GM18873 (cell line): ENCODE measurements at regions not wholly inside any gene's neighbourhood (a gene's known extent, or its start where the extent isn't known, plus 50 kb on each side); places are given as distances from the start of the nearest gene placed in this dataset.
"Not testable (repeated sequence)": the region's sequence is repeated elsewhere in the genome, so short reads cannot be mapped to it uniquely, and the experiment has no call there.

Experiments
- ATAC-seq: cut with Tn5 transposase; IDR thresholded peaks from one replicate; pipeline ENCODE4 v1.9.1; 2021; ENCODE audit warnings: mild to moderate bottlenecking, moderate library complexity, moderate number of reproducible peaks; ENCODE audit not compliant: unreplicated experiment, low FRiP score

- ATAC-seq = no peak
These were observed 381.9 kb downstream of the THBS2 start for GRCh38 chr6:168871642-168872315.

DNA sequence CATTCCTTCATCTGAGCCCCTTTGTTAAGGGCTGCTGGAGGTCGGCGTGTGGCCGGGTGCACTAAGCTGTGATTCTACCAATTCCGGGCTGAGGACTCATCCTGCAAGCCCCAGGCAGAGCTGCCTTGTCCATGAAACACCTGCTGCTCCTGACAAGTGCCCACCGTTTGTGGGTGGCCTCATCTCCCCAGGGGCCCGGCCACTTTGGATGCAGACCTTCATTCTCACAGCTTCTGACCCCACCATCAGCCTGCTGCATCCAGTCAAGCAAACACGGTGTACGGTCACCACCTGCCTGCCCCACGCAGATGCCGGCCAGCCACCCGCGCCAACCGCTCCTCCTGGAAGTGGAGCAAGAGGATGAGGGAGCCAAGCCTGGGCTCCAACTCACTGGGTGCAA, 382.7 kb downstream of the THBS2 start:
- no peak for ATAC-seq

- ATAC-seq = no peak
These were observed 386.2 kb downstream of the THBS2 start for GRCh38 chr6:168867247-168868102.

- no peak for ATAC-seq
These were observed 387.1 kb downstream of the THBS2 start for GRCh38 chr6:168866534-168866933.

DNA sequence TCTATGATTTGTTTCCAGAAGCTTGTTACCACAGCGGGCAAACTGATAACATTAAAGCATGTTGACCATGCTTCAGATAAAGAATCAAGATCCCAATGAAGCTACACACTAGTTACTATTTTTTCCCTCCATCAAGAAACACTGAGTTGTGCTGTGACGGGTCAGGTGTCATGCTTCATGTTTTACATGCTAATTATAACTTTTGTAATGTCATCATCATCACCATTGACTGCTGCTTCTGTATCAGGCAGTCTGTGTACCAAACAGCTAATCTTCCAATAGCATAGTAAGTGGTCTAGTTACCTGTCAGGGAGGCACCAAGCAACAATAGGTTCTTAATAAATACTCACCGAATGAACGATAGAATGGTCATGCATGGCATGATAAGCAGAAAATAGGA, 388.1 kb downstream of the THBS2 start:
- no peak for ATAC-seq

GRCh38 chr6:168864541-168865460, 388.8 kb downstream of the THBS2 start:
- no peak for ATAC-seq

DNA sequence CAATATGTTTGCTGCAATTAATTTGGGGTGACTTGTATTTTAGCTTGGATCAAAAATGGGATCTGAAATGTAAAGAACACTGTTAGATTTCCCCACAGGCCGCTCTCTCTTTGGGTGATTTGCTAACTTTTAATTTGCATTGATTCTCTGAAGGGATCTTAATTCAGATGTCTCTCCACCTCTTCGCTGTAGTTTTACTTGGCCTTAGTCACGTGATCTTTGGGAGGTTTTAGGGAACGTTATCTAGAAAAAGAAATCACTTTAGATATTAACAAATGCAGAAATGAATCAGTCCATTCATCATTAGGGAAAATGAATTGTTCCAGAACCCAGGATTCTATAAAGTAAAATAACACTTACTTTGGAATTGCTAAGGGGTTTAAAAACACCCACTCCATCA, 390.2 kb downstream of the THBS2 start:
- no peak for ATAC-seq

- ATAC-seq = no peak
These were observed 391.2 kb downstream of the THBS2 start for GRCh38 chr6:168862346-168862980.

GRCh38 chr6:168860987-168861386, 392.7 kb downstream of the THBS2 start:
- ATAC-seq = no peak

- no peak for ATAC-seq
These were observed 393.3 kb downstream of the THBS2 start for GRCh38 chr6:168860341-168860740.

- no peak for ATAC-seq
These were observed 394.7 kb downstream of the THBS2 start for GRCh38 chr6:168858926-168859325.

- no peak for ATAC-seq
These were observed 396.7 kb downstream of the THBS2 start for GRCh38 chr6:168856914-168857313.

DNA sequence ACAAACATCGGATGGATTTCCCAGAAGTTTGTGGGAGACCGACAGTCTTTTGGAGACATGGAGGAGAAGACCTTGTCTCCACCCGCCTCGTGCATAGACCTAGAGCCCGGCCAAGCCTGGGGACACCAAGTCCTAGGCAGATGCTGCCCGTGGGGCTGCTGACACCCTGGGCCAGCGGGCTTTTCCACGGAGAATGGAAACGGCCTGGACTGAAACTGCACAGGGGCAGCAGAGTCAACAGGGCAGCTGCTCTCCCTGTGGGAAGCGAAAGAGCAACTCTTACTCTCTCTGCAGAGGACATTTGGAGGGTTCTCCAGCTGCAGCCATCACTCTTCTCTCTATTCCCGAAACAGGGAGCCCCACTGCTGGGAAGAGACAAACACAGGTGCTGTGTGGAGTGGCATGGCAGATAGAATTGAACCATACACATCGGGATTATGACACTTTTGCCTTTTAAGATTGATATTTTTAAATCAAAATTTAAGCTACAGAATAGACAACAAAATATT, 401.2 kb downstream of the THBS2 start:
- ATAC-seq = no peak

DNA sequence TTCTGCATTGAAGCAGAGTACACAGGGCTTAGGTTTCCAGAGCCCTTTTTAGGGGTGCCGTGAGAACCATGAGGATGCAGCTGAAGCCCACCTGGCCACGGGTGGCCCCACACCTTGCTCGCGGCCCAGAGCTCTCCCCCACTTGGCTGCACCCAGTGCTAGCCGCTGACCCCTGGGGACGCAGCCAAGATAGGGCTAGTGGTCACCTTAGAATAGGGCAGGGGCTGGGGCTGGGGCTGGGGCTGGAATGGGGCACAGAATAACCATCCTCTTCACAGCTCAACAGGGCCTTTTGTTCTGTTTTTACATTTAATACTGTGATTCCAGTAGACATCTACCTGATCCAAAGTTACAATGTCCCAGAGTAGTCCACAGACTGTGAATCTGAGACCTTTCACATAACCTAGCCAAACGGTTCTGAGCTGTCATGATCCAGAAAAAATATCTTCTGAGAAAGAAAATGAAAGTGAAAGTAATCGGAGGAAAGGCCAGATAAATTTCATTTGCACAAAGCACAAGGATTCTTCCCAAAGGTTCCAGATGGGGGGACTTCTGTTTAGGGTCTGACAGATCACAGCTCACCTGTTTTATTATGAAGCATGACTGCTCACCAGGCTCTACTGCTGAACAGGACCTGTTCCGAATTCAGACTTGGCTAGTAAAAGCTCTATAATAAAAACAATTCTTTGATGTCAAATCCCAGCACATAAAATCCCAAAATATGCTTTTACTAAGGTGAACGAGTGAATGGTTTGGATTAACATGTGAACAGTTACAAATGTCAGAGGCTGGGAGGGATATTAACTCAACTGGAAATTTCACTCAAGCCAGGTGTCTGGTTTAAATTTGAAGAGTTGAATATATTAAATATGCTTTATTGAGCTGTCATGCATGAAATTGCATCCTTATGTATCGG, 401.9 kb downstream of the THBS2 start:
- ATAC-seq = no peak

DNA sequence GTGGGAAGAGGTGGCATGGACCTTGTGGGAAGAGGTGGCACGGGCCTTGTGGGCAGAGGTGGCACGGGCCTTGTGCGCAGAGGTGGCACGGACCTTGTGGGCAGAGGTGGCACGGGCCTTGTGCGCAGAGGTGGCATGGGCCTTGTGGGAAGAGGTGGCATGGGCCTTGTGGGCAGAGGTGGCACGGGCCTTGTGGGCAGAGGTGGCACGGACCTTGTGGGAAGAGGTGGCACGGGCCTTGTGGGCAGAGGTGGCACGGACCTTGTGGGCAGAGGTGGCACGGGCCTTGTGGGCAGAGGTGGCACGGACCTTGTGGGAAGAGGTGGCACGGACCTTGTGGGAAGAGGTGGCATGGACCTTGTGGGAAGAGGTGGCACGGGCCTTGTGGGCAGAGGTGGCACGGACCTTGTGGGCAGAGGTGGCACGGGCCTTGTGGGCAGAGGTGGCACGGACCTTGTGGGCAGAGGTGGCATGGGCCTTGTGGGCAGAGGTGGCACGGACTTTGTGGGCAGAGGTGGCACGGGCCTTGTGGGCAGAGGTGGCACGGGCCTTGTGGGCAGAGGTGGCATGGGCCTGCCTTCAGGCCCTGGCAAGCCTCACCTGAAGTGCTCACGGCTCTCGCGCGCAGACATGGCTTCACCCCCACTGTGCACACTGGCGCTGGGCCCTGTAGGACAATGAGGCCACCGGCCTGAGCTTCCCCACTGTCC, 403.5 kb downstream of the THBS2 start:
- not testable (repeated sequence) for ATAC-seq

DNA sequence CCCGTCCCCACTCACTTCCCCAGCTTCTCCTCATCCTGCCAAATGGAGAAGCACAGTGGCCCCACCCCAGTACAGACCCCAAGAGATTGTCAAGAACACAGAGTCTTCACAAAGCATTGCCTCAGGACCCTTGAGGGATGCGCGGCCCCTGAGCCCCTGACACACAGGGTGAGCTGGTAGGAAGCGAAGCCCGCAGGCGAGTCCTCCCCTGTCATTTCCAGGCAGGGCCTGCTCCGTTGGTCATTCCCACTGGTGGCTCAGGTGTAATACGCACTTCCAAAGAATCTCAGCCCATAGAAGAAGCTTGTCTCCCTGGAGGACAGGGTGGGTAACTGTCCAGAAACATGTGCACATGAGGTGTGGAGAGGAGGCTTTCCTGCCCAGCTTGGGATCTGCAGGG, 404.2 kb downstream of the THBS2 start:
- ATAC-seq = no peak

DNA sequence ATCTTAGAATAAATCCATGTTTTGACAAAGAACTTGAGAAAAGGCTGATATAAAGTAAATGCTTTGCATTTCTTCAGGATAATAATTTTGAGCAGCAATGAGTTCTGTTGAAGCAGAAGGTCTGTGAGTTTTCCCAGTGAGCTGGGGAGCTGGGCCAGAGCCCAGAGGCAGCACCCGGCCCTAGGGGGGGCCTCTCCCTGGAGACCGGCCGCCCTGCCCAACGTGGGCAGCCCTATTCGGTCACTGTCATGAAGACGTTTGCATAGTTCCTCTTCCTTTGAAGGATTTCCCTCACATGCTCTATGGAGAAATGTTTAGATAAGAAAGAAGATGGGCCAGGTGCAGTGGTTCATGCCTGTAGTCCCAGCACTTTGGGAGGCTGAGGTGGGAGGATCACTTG, 404.8 kb downstream of the THBS2 start:
- no peak for ATAC-seq

DNA sequence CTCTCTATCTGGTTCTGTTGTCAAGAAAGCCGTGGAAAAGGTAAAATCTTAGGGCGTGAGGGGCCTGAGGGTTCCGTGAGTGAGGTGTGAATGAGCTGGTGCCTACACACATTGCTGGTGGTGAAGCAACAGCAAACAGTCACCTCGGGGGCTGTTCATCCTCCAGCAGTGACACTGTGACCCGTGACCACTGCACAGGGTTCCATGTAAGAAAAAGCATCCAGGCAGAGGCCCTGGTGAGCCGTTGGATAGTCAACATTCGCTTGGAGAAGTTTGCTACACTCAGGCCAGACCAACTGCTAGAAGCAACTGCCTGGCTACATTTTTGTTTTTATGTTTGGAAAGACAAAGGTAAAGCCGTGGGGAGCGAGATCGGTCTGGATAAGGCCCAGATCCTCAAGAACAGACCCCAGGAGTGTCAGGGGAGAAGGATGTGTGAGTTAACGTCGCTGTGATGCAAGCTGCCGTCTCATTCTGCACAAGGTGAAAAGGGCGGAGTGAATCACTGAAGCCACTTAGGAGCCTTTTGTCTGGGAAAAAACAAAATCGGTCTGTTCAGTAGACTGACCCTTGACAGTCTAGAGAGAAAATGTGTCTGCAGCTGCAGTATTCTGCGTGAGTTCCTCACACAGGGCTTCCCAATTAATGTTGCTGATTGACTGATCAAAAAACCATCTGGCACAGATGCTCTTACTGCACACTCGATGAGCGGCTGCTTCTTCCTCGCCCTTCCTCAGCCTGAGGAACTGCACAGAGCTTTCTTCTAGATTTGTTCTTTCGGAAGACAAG, 404.0 kb downstream of the SMOC2 start:
- no peak for ATAC-seq
